ENCODE measurements at regions not wholly inside any gene's neighbourhood (a gene's known extent, or its start where the extent isn't known, plus 50 kb on each side); places are given as distances from the start of the nearest gene placed in this dataset.

GRCh38 chr4:52373650-52374049, 285.5 kb downstream of the USP46 start:
- no peak for TF ChIP-seq USF2 (IDR thresholded peaks at IDR 0.05; ENCODE audit: low read depth, low read length)
- TF ChIP-seq CTCF (conservative IDR thresholded peaks at IDR 0.05; ENCODE audit: low read depth, low read length): no peak
- TF ChIP-seq POLR2A (IDR thresholded peaks at IDR 0.05; ENCODE audit: low read depth, low read length): no peak
- no peak for TF ChIP-seq RCOR1 (IDR thresholded peaks at IDR 0.05; ENCODE audit: insufficient replicate concordance, low read length)
- TF ChIP-seq RAD21 (IDR thresholded peaks at IDR 0.05; ENCODE audit: low read length): no peak
- no peak for TF ChIP-seq CEBPB (IDR thresholded peaks at IDR 0.05; ENCODE audit: low read depth, low read length)
- TF ChIP-seq SMC3 (IDR thresholded peaks at IDR 0.05; ENCODE audit: low read depth, low read length): no peak
- no peak for TF ChIP-seq RFX5 (IDR thresholded peaks at IDR 0.05; ENCODE audit: low read depth, low read length)
- no peak for TF ChIP-seq ELK1 (IDR thresholded peaks at IDR 0.05; ENCODE audit: borderline replicate concordance, low read depth, low read length)
- no peak for TF ChIP-seq BHLHE40 (IDR thresholded peaks at IDR 0.05; ENCODE audit: low read depth, low read length)
- TF ChIP-seq NFE2L2 (IDR thresholded peaks at IDR 0.05; ENCODE audit: low read depth, low read length): no peak
- no peak for TF ChIP-seq CHD1 (IDR thresholded peaks at IDR 0.05; ENCODE audit: low read depth, low read length)
- TF ChIP-seq MXI1 (IDR thresholded peaks at IDR 0.05; ENCODE audit: borderline replicate concordance, low read depth, low read length): no peak
- TF ChIP-seq FOS (IDR thresholded peaks at IDR 0.05; ENCODE audit: low read depth, low read length): no peak
